ENCODE measurements at regions not wholly inside any gene's neighbourhood (a gene's known extent, or its start where the extent isn't known, plus 50 kb on each side); places are given as distances from the start of the nearest gene placed in this dataset.

DNA sequence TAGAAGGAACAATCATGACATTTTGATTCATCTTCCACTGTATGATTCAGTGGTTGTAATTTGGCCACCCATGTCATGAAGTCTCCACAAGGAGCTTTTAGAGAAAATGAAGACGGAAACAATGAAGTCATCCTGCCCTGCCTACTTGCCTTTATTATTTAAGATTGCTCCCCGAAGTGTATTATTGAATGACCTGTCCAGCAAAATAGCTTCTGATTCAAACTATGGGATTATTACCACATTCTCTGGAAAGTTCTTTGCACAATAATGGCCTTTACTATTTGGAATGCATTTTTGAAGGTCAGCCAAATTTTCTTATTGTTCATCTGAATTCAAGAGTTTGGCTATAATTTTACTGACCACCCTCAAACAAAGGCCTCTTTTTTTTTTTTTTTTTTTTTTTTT lies 77.8 kb upstream of the RFC3 start:
- no peak overlapping the region for H3K4me3 ChIP-seq (replicated peaks; ENCODE audit: low read depth, low read length)
- DNase-seq (ENCODE audit: extremely low read depth, low read depth) = no peak
- TF ChIP-seq, protein P1, sequence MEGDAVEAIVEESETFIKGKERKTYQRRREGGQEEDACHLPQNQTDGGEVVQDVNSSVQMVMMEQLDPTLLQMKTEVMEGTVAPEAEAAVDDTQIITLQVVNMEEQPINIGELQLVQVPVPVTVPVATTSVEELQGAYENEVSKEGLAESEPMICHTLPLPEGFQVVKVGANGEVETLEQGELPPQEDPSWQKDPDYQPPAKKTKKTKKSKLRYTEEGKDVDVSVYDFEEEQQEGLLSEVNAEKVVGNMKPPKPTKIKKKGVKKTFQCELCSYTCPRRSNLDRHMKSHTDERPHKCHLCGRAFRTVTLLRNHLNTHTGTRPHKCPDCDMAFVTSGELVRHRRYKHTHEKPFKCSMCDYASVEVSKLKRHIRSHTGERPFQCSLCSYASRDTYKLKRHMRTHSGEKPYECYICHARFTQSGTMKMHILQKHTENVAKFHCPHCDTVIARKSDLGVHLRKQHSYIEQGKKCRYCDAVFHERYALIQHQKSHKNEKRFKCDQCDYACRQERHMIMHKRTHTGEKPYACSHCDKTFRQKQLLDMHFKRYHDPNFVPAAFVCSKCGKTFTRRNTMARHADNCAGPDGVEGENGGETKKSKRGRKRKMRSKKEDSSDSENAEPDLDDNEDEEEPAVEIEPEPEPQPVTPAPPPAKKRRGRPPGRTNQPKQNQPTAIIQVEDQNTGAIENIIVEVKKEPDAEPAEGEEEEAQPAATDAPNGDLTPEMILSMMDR (IDR thresholded peaks at IDR 0.05; ENCODE audit: low read depth, low read length, missing control alignments) = no peak

DNA sequence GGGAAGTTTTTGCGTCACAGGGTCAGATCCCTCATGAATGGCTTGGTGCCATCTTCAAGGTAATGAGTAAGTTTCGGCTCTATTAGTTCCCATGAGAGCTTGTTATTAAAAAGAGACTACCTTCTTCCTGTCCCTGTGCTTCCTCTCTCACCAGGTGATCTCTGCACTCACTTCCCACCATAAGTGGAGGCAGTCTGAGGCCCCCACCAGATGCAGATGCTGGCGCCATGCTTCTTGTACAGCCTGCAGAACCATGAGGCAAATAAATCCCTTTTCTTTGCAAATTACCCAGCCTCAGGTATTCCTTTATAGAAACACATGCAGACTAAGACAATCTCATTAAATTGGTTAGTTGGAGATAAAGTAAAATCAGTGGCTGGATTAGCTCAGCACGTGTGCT lies 75.6 kb upstream of the RFC3 start:
- DNase-seq (ENCODE audit: extremely low read depth, low read depth) = no peak
- TF ChIP-seq, protein P1 (IDR thresholded peaks at IDR 0.05; ENCODE audit: low read depth, low read length, missing control alignments) = no peak
- H3K4me3 ChIP-seq (replicated peaks; ENCODE audit: low read depth, low read length) = no peak overlapping the region

DNA sequence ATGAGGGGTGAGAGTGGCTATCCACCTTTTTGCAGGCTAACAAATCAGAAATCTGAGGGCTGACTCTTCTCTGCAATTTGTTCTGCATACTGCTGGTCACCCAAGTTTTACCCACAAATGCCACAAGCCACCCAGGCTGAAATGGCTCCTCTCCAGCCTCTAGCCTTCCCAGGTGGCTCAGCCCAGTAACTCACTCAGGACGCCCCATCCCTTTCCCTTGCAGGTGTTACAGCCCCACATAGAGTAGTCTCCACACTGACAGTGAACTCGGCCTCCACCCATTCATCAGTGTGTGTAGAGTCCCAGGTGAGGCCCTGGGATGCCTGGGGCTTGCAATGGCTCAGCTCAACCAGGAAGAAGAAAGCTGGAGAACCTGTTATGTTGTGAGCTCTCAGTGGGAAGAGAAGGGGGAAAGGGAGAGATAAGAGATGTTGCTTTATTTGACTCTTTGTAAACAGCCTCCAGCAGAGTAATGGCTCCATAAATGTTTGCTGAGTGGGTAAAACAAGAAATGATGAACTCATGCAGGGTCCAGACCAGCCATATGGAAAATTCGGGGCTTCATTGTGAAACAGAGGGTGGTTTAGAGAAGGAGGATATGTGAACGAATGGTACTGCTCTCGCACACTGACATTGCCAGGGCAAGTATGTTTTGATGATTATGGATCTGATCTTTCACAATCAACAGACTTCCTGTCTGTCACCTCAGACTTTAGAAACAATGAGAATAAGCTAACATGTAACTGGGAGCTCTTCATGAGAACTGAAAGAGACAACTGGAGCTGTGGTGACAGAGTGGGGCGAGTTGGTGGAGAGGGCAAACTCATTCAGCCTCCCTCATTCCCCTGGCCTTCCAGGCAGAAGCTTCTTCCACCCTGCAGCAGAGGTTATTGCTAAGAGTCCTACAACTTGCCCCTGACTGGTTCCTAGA lies 74.2 kb upstream of the RFC3 start:
- H3K4me3 ChIP-seq (replicated peaks; ENCODE audit: low read depth, low read length) = no peak overlapping the region
- TF ChIP-seq, protein P1 (IDR thresholded peaks at IDR 0.05; ENCODE audit: low read depth, low read length, missing control alignments) = no peak
- no peak for DNase-seq (ENCODE audit: extremely low read depth, low read depth)

DNA sequence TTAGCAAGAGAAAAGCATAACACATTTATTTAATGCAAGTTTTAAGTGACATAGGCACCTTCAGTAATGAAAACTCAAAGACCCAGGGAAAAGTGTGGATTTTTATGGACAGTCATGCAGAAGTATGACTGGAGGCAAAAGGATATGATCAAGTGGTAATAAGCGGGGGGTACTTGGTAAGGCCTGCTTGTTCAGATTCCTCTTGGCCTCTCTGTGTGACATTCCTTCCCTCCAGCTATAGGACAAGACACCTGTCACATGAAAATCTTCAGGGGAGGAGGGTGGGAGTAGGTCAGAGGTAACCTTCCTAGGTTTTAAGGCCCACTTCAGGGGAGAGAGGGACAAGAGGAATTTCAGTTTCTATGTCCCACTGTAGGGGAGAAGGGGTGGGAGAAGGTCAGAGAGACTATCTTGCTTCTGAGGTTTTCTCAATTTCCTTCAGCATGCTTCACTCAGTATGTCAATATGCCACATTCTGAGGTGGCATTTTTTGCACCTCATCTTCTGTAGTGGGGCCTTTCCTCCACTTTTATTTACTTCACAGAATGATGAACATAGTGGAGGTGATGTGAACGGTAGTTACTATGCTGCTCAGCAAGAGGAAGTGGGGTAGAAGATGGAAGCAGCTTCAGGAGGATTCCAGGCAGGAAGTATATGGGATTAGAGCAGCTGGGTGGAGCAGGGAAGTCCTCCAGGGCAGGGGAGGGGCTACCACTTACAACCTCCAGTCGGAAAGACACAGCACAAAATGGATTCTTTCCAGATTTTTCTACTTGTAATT lies 73.2 kb upstream of the RFC3 start:
- no peak for DNase-seq (ENCODE audit: extremely low read depth, low read depth)
- no peak overlapping the region for H3K4me3 ChIP-seq (replicated peaks; ENCODE audit: low read depth, low read length)
- TF ChIP-seq, protein P1 (IDR thresholded peaks at IDR 0.05; ENCODE audit: low read depth, low read length, missing control alignments) = no peak

DNA sequence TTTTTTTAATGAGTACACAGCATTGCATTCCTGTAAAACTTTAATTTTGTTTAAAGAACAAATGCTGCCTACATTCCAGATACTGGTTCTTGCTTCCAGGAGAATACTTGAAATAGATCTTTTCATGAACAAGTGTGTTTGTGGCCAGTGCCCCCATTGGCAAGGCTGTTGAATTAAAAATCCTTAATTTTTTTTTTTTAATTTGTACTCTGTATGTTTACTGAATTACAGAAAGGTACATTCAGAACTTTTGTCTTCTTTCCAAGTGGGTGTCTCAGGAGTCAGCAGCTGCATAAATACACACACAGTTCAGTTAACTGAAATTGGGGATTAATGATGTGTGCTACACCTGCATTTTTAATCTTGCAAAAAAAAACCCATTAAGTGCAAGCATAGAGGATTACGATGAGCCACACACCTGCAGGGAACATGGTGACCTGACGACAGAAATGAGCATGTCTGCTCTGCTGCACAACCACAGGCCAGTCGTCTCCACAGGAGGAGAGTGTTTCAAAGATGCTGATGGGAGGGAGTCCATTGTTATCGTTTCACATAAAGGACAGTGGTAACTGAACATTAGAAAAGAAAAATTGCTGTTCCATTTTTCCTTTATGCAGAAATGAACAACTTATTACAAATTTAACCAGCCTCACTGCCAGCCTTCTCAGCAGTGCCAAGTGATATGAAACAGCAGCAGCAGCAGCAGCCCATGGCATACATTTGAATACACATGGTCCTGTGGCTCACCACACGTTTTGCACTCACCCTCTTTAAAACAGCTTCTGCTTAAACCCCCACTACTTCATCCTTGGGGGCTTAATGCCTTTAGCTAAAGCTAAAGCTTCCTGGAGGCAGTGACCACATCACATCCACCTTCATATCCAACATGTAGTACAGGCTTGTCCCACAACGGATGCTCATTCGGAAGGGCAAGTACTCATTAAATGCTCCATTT lies 72.3 kb upstream of the RFC3 start:
- DNase-seq (ENCODE audit: extremely low read depth, low read depth) = no peak
- TF ChIP-seq, protein P1 (IDR thresholded peaks at IDR 0.05; ENCODE audit: low read depth, low read length, missing control alignments) = no peak
- H3K4me3 ChIP-seq (replicated peaks; ENCODE audit: low read depth, low read length) = no peak overlapping the region

DNA sequence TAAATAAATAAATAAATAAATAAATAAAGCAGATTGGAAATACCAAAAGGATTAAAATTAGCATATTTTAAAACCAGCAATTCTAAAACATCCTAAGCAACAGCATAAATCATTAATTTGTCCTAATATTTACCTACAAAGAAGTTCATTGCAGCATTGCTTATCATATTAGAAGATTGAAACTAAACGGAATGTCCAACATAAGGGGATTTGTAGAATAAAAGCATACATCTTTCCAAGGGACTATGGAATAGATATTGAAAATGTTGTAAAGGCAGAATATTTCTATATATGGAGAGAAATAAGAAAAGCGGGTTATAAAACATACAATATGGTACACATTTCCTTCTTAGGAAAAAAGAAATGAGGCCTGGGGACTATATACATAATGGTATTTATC lies 71.1 kb upstream of the RFC3 start:
- TF ChIP-seq, protein P1 (IDR thresholded peaks at IDR 0.05; ENCODE audit: low read depth, low read length, missing control alignments) = no peak
- no peak for DNase-seq (ENCODE audit: extremely low read depth, low read depth)
- H3K4me3 ChIP-seq (replicated peaks; ENCODE audit: low read depth, low read length) = no peak overlapping the region

All from HFF-Myc (cell line).